ENCODE measurements at regions not wholly inside any gene's neighbourhood (a gene's known extent, or its start where the extent isn't known, plus 50 kb on each side); places are given as distances from the start of the nearest gene placed in this dataset.

DNA sequence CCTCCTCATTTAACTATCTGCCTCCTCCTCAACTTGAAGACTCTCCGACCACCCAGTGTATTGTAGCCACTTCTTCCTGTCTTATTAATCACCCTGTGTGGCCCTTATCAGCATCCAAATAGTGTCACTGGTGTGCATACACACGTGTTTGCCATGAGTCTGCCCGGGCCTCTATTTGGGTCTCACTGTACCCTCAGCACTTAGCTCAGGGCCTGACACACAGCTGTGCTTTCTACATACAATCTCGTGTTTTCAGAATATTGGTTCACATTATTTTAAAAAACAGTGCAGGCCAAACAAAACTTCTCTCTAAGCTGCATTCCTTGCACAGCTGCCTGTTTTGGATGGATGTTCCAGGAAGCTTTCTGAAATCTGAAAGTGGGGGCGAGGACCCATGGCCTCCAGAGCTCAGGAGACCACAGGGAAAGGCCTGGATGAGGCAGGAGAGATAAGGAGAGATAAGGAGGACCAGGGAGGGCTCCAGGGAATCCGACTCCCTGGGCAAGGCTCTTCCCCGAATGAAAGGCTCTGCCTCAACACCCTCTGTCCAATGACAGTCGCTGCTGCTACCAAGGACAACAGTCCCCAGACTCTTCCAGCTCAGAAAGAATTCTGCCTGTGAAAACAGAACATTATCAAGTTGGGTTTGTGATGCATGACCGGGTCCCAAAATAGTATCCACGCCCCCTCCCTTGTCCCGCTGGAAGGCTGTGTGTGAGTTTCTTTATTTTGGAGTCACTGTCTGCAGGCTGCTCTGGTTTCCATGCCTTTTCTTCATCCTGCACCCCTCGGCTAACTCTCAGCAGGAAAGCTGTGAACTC is 255.6 kb downstream of the NSG2 start:
- ChIA-PET POLR2A (no interaction called here), CTCF (no interaction called here)
- Mint-ChIP-seq H3K4me3 (no peak overlapping the region), H3K27me3 (peaks cover 0 to 5% of the 10 kb centered on the region in 2 donors), H3K36me3 (no peaks in the 10 kb centered on the region), H3K27ac (no peak overlapping the region), H3K9me3 (peaks cover 0 to 10% (median 5%) of the 10 kb centered on the region in 5 donors), H3K4me1 (no peaks in the 10 kb centered on the region)
- Histone ChIP-seq H3K27ac (ENCODE audit: low read depth, low read length) (no peak overlapping the region), H3K4me1 (ENCODE audit: insufficient read depth, low read length) (no peaks in the 10 kb centered on the region), H3K4me3 (ENCODE audit: low read length) (no peak overlapping the region), H3K36me3 (ENCODE audit: insufficient read depth, low read length) (no peaks in the 10 kb centered on the region), H3K9me3 (ENCODE audit: low read length) (no peaks in the 10 kb centered on the region), H3K27me3 (ENCODE audit: insufficient read depth, low read length, poor library complexity, severe bottlenecking) (no peaks in the 10 kb centered on the region)
- DNase-seq = no peak

DNA sequence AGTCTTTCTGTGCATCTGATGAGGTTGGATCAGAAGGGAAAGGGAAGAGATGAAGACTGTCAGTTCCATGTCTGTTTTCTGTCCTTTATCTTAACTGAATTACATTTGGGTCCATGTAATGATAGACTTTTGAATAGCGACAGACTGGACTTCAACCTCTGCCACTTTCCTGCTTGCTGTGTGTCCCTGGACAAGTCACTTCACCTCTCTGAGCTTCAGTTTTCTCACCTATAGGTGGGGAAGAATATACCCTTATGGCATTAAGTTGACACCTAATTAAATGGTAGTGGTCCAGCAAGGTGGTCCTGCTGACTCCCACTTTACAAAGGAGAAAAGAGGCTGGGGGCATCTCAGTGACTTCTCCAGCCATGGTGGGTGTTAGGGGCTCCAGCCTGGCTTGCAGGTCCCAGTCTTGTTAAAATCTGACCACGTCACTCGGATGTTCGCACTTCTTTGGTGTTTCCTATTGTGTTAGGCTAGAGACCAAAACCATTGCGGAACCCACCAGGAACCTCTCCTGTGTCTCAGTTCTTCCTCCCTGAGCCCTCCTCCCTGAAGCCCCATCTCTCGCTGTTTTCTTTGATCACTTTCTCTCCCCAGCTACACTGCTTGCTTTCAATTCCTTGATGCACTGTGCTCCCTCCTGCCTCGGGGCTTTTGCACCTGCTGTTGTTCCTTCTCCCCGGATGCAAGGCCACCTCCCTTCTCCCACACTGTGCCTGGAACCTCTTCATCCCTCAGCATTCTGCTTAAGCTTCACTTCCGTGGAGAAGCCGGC is 256.5 kb downstream of the NSG2 start:
- CTCF ChIA-PET = no interaction called here

DNA sequence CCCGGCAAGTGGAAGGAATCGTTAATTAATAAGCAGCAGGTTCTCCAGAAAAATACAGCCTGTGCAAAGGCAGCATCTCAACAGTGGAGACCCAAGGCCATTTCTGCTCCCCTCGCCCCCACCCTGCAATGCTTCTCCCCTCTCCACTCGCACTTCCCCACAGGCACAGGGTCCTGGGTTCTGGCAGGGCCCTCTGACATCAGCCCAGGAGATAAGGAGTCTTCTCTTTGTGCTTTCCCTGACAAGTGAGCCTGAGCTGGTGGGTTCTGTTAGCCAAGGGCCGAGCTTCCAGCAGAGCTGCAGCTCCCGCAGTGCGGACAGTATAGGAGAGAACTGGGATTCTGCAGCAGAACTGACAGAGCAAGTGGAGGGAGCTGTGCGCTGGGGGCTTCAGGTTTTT is 257.5 kb downstream of the NSG2 start:
- no peaks in the 10 kb centered on the region for H3K36me3 ChIP-seq (ENCODE audit: insufficient read depth, low read length)
- no peaks in the 10 kb centered on the region for H3K27me3 ChIP-seq (ENCODE audit: insufficient read depth, low read length, poor library complexity, severe bottlenecking)
- Mint-ChIP-seq H3K36me3 (no peaks in the 10 kb centered on the region), H3K27ac (no peak overlapping the region), H3K27me3 (peaks cover 0 to 5% of the 10 kb centered on the region in 2 donors), H3K9me3 (peaks cover 0 to 10% (median 4%) of the 10 kb centered on the region in 5 donors), H3K4me3 (no peak overlapping the region), H3K4me1 (no peaks in the 10 kb centered on the region)
- no peaks in the 10 kb centered on the region for H3K4me1 ChIP-seq (ENCODE audit: insufficient read depth, low read length)
- CTCF ChIA-PET = interaction anchor here (1.4 kb wide), 1 partner anchor 9 kb away, joined by 3 read pairs; no protein-coding TSS in a partner anchor
- no peak overlapping the region for H3K27ac ChIP-seq (ENCODE audit: low read depth, low read length)
- no peaks in the 10 kb centered on the region for H3K9me3 ChIP-seq (ENCODE audit: low read length)
- POLR2A ChIA-PET = no interaction called here
- DNase-seq = no peak
- no peak overlapping the region for H3K4me3 ChIP-seq (ENCODE audit: low read length)

More for the DNA sequence above, 256.5 kb downstream of the NSG2 start:
- H3K4me1 Mint-ChIP-seq = no peaks in the 10 kb centered on the region
- DNase-seq = no peak
- peaks cover 0 to 5% of the 10 kb centered on the region in 2 donors for H3K27me3 Mint-ChIP-seq
- H3K4me3 Mint-ChIP-seq = no peak overlapping the region
- H3K9me3 ChIP-seq (ENCODE audit: low read length) = no peaks in the 10 kb centered on the region
- H3K36me3 ChIP-seq (ENCODE audit: insufficient read depth, low read length) = no peaks in the 10 kb centered on the region
- no peak overlapping the region for H3K4me3 ChIP-seq (ENCODE audit: low read length)
- no peaks in the 10 kb centered on the region for H3K36me3 Mint-ChIP-seq
- H3K27me3 ChIP-seq (ENCODE audit: insufficient read depth, low read length, poor library complexity, severe bottlenecking) = no peaks in the 10 kb centered on the region
- POLR2A ChIA-PET = no interaction called here
- H3K4me1 ChIP-seq (ENCODE audit: insufficient read depth, low read length) = no peaks in the 10 kb centered on the region
- H3K27ac Mint-ChIP-seq = no peak overlapping the region
- H3K9me3 Mint-ChIP-seq = peaks cover 0 to 10% (median 5%) of the 10 kb centered on the region in 5 donors
- H3K27ac ChIP-seq (ENCODE audit: low read depth, low read length) = no peak overlapping the region

DNA sequence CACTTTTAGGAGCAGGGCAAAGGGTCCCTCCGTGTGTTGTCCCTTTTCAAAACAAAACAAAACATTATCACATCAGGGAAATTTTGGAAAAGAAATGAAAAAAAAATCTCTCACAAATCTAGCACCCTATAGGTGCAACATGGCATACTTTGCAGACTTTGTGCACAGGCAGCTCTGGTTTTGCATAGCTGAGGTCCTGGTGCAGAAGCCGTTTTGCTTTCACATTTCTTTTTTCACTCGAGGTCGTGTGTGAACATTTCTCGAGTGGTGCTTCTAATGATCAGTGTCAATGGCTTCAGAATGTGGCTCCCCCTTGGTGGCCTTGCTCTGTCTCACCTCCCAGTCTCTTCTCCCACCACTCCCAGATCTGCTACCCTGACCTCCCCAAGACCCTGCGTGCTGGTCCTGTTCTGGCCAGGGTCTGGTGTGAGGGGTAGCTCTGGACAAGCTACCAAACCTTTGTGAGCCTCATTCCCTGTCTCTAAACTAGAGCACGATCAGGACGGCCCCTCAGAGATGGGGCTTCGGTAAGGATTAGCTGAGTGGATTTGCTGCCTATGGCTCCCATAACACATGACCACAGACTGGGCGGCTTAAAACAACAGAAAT is 258.0 kb downstream of the NSG2 start:
- ChIA-PET POLR2A (no interaction called here), CTCF (interaction anchor here (1.4 kb wide), 1 partner anchor 8 kb away, joined by 3 read pairs; no protein-coding TSS in a partner anchor)
- Histone ChIP-seq H3K4me1 (ENCODE audit: insufficient read depth, low read length) (no peaks in the 10 kb centered on the region), H3K27ac (ENCODE audit: low read depth, low read length) (no peak overlapping the region), H3K4me3 (ENCODE audit: low read length) (no peak overlapping the region), H3K27me3 (ENCODE audit: insufficient read depth, low read length, poor library complexity, severe bottlenecking) (no peaks in the 10 kb centered on the region), H3K9me3 (ENCODE audit: low read length) (no peaks in the 10 kb centered on the region), H3K36me3 (ENCODE audit: insufficient read depth, low read length) (no peaks in the 10 kb centered on the region)
- H3K4me1 Mint-ChIP-seq = no peaks in the 10 kb centered on the region
- no peaks in the 10 kb centered on the region for H3K36me3 Mint-ChIP-seq
- DNase-seq = no peak
- H3K9me3 Mint-ChIP-seq = peaks cover 0 to 8% (median 2%) of the 10 kb centered on the region in 5 donors
- H3K27me3 Mint-ChIP-seq = peaks cover 0 to 5% of the 10 kb centered on the region in 2 donors
- H3K27ac Mint-ChIP-seq = no peak overlapping the region
- no peak overlapping the region for H3K4me3 Mint-ChIP-seq

DNA sequence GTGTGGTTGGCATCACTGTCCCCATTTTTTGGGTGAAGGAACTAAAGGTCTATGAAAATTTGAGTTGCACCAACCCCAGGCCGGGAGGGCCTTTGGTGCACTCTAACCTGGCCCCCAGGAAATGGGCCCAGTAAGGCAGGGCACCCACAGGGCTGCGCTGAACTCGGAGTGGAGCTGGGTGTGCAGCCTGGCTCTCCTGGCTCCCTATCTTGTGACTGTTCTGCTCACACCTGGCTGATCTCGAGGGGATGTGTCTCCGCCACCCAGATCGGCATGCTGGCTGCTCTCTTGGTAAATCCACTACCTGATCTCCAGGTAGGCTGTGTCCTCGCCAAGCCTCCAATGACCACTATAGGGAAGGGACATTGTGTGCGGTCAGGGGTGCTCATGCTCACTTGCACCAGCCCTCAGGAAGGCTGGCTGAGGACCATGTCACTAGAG is 259.8 kb downstream of the NSG2 start:
- Mint-ChIP-seq H3K4me1 (no peaks in the 10 kb centered on the region), H3K36me3 (no peaks in the 10 kb centered on the region), H3K27me3 (peaks cover 1 to 5% of the 10 kb centered on the region in 2 donors), H3K4me3 (no peak overlapping the region), H3K9me3 (peaks cover 0 to 2% (median 2%) of the 10 kb centered on the region in 5 donors), H3K27ac (no peak overlapping the region)
- no peaks in the 10 kb centered on the region for H3K36me3 ChIP-seq (ENCODE audit: insufficient read depth, low read length)
- DNase-seq = no peak
- H3K27ac ChIP-seq (ENCODE audit: low read depth, low read length) = no peak overlapping the region
- no peaks in the 10 kb centered on the region for H3K9me3 ChIP-seq (ENCODE audit: low read length)
- CTCF ChIA-PET = no interaction called here
- H3K27me3 ChIP-seq (ENCODE audit: insufficient read depth, low read length, poor library complexity, severe bottlenecking) = no peaks in the 10 kb centered on the region
- H3K4me3 ChIP-seq (ENCODE audit: low read length) = no peak overlapping the region
- POLR2A ChIA-PET = no interaction called here
- no peaks in the 10 kb centered on the region for H3K4me1 ChIP-seq (ENCODE audit: insufficient read depth, low read length)

DNA sequence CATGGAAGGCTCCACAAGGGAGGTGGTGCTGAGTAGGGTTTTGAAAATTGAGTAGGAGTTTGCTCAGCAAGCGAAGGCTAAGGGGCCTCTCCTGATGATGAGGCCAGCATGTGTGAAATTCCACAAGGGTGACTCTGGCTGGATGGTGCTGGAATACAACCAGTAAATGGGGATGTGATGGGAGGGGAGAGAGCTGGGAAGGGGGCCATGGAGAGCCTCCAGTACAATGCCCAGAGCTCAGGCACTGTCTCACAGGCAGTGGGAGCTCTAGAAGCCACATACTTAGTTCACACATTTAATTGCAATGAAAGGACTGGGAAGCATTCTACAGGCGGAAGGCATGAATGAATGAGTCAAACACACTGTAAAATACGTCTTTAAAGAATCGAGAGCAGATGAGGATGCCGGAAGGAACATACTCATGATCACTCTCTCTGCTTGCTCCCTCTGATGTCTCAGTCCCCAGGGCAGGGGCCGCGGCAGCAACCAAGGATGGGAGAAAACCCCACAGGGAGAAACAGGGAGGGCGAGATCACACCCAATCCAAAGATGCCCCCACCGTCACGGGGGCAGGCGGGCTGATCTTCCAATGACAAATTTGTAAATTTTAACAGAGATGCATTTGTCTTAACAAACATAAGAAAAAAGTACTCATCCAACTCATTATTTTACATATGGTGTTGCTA is 261.0 kb downstream of the NSG2 start:
- no peak overlapping the region for H3K27ac Mint-ChIP-seq
- H3K9me3 ChIP-seq (ENCODE audit: low read length) = no peaks in the 10 kb centered on the region
- no peaks in the 10 kb centered on the region for H3K27me3 ChIP-seq (ENCODE audit: insufficient read depth, low read length, poor library complexity, severe bottlenecking)
- H3K4me3 ChIP-seq (ENCODE audit: low read length) = no peak overlapping the region
- CTCF ChIA-PET = no interaction called here
- no peak for DNase-seq
- no peaks in the 10 kb centered on the region for H3K36me3 ChIP-seq (ENCODE audit: insufficient read depth, low read length)
- no peak overlapping the region for H3K27ac ChIP-seq (ENCODE audit: low read depth, low read length)
- POLR2A ChIA-PET = no interaction called here
- no peak overlapping the region for H3K4me3 Mint-ChIP-seq
- H3K36me3 Mint-ChIP-seq = no peaks in the 10 kb centered on the region
- H3K4me1 Mint-ChIP-seq = peaks cover 0 to 4% (median 2%) of the 10 kb centered on the region in 3 donors
- H3K4me1 ChIP-seq (ENCODE audit: insufficient read depth, low read length) = no peaks in the 10 kb centered on the region
- H3K9me3 Mint-ChIP-seq = peaks cover 0 to 2% (median 2%) of the 10 kb centered on the region in 5 donors
- peaks cover 7 to 10% of the 10 kb centered on the region in 2 donors for H3K27me3 Mint-ChIP-seq

DNA sequence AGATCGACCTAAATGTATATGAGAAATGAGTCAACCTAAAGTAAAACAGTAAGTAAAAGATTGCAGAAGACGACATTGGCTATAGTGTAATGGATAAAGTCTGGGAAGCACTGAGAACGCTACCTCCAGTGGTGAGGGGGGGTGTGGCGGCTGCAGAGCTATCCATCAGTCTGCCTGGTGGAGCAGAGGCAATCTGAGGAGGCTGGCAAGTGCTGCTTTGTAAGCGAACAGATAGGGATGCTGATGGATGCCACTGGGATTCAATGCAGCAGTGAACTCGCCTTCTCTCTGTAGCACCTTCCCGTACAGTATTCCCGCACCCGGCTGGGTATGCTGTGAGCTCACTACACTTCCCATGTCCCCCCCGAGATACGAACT is 261.5 kb downstream of the NSG2 start:
- Mint-ChIP-seq H3K9me3 (peaks cover 0 to 2% (median 2%) of the 10 kb centered on the region in 5 donors), H3K27me3 (peaks cover 7 to 10% of the 10 kb centered on the region in 2 donors), H3K36me3 (no peaks in the 10 kb centered on the region), H3K4me1 (peaks cover 0 to 4% (median 2%) of the 10 kb centered on the region in 3 donors), H3K4me3 (no peak overlapping the region), H3K27ac (no peak overlapping the region)
- Histone ChIP-seq H3K9me3 (ENCODE audit: low read length) (no peaks in the 10 kb centered on the region), H3K4me3 (ENCODE audit: low read length) (no peak overlapping the region), H3K27me3 (ENCODE audit: insufficient read depth, low read length, poor library complexity, severe bottlenecking) (no peaks in the 10 kb centered on the region), H3K4me1 (ENCODE audit: insufficient read depth, low read length) (no peaks in the 10 kb centered on the region), H3K27ac (ENCODE audit: low read depth, low read length) (no peak overlapping the region), H3K36me3 (ENCODE audit: insufficient read depth, low read length) (no peaks in the 10 kb centered on the region)
- ChIA-PET CTCF (no interaction called here), POLR2A (no interaction called here)
- DNase-seq = no peak
